UCSD-AML1 (cell line): ENCODE measurements at regions not wholly inside any gene's neighbourhood (a gene's known extent, or its start where the extent isn't known, plus 50 kb on each side); places are given as distances from the start of the nearest gene placed in this dataset.

Experiments used
- DNase-seq: peaks from one replicate; lab custom pipeline; 2025; ENCODE audit not compliant: unreplicated experiment; lab: John Stamatoyannopoulos, UW

DNA sequence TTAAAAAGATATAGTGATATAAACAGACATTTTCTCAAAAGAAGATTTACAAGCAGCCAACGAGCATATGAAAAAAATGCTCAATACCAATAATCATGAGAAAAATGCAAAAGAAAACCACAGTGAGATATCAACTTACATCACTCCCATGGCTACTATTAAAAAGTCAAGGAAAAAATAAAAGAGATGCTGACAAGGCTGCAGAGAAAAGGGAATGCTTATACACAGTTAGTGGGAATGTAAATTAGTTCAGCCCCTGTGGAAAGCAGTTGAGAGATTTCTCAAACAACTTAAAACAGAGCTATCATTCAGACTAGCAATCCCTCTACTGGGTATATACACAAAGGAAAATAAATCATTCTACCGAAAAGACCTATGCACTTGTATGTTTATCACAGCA lies 97.1 kb upstream of the CARD18 start:
- DNase-seq: no peak

DNA sequence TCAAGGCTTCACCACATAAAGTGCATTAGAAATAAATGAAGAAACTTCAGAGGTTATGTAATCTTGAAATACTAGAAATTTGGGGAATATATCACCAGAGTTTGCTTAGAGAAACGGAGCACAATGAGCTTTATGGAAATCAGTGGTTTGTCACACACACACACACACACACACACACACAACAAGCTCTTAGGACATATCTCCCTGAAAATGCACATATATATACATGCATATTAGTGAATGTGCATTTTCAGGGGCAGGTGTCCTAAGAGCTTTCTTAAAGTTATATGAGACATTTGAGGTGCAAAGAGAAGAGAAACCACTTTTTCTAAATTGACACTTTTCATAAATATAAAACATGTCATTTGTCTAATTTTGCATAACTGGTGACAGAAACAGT lies 93.7 kb upstream of the CARD18 start:
- DNase-seq: no peak

DNA sequence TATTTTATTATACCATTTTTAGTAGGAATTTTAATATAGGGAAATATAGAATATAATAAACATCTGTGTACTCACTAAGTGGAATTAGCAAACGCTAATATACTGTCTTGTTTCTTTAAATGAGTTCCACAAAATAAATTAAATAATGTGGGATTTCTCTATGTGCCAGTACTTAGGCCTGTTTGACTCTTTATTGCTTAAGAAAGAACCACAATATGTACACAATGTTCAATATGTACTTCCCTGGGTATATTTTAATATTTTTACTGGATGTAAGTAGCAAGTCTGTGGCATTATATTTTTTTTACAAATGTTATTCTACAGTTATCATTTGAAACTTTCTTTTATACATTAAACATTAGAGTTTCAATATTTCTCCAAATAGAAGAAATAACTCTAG lies 92.5 kb upstream of the CARD18 start:
- DNase-seq: no peak

DNA sequence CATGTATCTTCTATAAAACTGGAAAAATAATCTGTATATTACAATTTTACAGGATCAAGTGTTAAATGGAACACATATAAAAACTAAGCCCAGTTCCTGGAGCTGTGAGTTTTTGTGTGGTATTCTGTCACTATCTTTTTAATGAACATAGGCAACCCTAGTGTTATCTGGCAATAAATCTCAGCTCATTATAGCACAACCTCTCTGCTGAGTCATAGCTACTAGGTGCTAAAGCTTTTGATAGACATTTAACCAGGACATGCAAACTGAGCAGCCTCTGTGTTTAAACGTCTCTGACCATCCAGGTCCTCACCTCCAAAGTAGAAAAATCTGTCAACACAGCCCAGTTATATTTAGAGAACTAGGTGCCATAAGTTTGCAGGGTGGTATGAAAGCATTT lies 91.0 kb upstream of the CARD18 start:
- no peak for DNase-seq

DNA sequence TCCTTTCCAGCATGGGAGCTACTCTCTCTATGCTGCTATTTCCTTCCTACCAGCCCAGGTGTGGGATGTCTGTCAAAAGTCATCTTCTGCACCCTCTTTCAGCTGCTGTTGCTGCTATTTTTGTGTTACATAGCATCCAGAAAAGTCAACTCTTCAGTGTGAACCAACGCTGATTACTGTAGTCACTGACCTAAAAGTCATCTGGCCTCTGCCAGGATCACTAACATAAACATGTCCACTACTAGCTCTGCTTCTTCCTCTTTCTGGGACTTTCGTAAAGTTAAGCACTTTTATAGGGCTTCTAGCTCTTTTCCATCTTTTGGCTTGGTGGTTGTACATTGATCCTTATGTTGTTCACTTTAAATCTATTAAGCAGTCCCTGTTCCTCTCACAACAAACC lies 90.2 kb upstream of the CARD18 start:
- DNase-seq: no peak

DNA sequence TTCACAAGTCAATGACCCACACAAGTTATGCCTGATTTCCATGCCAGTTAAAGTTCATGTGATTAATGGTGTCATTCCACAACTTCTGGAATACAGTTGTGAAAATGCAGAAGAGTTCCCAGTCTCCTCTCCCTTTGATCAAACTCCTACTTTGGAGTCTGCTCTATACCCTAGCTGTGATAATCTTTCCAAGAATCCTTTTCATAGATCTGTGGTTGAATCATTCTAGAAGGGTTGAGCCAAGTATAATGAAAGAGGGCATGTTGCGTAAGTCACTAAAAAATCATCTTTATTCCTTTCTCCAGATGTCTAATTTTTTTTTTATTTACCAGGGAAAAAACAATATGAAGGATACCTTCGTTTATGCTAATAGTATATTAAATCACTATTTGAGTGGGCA lies 89.7 kb upstream of the CARD18 start:
- no peak for DNase-seq

DNA sequence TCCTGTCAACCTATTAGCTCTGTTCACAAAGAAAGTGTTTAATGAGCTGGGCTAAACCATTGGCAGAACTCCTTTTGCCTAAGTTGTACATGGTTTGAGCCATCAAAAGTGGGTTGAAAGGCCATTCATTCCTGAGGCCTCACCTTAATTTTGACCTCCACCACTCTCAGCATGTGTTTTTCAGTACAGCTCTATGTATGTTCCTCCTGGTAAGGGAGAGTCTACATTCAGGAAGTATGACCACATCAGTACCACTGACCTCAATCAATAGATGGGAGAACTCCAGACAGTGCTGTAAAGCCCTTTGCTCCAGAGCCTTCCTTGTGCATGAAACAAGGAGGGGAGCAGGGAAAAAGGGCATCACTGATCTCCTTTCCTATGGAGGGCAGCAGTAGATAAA lies 87.8 kb upstream of the CARD18 start:
- DNase-seq: no peak

DNA sequence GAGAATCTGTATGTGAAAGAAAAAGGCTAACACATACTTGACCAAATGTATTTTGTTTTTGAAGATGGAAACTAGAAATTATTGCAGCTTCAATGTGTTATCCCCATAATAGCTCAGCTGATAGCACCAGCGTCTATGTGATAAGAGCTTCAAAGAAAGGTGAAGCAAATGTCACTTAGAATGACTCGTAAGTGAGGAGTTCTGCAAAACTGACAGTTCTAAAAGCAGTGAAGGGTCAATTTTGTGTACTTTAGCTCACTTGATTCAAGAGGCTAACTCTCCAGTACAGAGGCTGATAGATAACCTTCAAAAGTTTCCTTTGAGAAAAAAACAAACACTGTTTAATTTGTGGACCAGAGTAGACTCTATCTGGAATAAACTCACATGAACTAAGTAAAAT lies 87.2 kb upstream of the CARD18 start:
- DNase-seq: no peak

DNA sequence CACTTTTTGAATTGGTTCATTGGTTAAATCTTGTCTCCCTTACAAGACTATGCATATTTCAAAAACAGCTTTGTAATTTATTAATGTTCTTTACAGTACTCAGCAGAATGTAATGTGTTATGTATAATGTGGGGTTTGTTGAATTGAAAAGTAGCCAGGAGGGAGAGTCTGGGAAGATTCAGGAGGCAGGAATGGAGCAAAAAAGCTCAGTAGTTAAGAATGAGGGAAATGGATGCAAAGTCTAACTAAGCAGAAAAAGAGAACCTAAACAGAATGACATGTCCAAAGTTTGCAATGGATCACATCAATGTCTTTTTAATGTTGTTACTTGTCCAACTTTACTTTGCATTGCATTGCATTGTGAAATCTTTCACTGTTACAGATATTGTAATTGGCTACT lies 86.5 kb upstream of the CARD18 start:
- no peak for DNase-seq

DNA sequence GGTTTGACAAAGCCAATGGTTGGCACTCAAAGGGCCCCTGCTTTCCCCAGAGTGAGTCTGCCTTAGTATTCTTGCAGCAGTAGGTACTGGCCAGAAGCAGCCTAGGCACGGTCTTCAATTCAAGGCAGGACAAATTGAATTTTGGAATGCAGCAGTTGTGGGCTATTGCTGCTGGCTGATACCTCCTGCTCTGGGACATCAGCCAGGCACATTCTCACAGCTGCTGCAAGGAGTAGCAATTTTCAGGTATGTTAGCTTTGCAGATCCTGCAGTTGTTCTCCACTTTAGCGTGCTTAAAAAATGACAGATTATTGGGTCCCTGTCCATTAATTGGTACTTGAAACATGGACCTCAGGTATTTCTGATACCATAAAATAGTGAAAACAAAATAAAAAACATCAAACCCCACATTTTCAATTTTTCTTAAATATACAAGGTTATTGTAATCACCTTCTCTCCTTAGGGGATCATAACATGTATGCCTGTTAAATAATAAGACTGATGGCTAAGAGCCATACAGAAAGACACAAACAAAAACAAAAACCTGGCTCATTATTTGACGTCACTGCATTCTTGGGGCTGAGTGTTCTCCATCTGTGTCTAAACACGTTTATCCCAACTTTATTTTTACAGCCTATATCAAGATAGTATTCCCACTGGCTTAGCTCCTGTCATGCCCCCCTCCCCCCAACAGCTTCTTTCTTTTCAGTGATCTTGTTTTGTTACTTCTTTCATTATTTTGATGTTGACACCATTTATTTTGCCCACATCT lies 85.1 kb upstream of the CARD18 start:
- no peak for DNase-seq

DNA sequence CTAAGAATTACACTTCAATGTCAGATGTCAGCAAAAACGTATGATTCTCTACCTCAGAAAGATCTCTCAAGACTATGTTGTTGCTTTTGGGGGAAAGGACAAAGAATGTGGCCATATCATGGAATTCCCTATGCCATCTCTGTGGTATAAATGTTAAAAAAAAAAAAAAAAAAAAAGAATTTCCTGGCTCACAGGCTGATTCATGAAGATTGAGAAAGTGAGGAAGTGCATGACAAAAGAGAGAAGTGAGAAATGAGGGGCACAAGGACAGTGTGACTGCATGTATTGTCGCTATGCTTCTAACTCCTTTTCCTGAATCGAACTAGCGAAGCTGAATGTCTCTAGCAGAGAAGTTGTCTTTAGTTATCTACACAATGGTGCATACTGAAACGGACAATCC lies 80.6 kb upstream of the CARD18 start:
- DNase-seq: no peak

DNA sequence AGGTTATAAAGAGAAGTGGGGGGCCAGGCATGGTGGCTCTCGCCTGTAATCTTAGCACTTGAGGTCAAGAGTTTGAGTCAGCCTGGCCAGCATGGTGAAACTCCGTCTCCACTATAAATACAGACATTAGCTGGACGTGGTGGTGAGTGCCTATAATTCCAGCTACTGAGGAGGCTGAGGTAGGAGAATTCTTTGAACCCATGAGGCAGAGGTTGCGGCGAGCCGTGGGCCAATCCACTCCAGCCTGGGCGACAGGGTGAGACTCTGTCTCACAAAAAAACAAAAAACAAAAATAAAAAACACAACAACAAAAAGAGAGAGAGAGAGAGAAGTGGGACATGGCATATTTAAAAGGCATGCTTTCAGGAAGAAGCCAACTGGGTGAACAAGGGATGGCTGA lies 80.1 kb upstream of the CARD18 start:
- no peak for DNase-seq

DNA sequence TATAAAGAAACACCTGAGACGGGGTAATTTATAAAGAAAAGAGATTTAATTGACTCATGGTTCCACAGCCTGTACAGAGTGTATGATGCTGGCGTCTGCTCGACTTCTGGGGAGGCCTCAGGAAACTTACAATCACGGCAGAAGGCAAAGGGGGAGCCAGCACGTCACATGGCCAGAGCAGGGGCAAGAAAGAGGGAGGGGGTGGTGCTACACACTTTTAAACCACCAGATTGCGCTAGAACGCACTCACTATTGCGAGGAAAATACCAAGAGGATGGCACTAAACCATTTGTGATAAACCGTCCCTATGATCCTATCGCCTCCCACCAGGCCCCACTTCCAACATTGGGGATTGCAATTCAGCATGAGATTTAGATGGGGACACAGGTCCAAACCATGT lies 79.7 kb upstream of the CARD18 start:
- no peak for DNase-seq

DNA sequence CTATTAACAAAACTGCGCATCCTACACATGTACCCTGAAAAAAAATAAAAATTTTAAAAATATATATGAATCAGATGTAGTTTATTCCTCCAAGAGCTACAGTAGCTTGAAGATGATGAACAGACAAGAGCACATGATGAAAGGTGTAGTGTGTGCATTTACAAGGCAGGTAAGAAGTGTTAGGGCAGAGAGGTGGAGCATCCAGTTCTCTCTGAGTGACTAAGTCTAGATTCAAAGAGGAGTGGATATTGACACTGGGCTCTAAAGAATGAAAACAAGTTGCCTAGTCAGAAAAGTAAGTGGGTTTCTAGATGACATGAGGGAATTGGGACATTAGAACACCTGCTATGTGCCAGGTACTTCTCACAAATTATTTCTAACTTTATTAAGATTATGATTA lies 76.0 kb upstream of the CARD18 start:
- no peak for DNase-seq

DNA sequence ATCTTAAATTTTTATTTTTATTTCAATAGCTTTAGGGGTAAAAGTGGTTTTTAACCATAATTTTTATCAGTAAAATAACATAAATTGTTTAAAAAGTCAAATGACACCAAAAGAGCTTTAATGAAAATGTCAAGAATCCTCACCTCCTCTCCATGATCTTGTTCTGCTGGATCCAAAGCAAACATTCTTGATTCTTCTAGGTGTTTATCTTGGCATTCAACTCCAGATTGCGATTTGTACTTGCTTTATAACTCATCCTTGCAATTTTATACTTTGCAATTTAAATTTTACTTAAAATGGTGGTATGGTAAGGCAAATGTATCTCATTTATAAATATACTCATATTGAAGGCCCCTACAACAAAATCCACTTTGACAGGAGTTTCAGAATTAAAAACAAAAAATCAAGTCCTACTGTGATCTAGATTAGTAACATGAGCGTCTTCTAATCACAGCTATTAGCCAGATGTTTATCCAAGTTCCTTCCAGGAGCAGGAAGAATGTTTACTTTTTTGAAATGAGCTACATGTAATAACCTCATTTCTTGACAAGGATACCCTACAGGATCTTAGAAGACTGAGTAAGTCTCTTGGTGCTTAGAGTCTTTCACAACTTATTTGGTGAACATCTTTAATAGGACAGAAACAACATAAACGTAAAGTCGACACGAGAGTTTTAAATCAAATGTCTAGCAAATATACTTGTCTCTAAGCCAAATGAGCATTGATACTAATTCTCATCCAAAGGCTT lies 72.4 kb upstream of the CARD18 start:
- no peak for DNase-seq

DNA sequence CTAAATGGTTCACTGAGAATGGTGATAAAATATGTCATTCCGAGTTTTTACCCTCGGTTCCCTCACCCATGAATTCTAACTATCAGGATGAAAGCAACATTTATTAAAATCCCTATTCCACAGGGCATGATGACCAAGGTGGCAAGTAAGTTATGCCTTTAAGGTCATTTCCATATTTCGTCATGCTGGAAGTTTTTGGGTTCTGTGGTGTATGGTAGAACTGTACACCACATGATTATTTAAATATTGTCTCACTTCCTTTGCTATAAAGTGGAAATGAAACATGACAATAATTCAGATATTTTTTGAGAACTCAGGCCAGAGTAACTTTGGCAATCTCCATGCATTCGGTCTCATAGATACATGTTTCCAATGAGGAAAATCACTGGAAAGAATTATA lies 68.5 kb upstream of the CARD18 start:
- DNase-seq: no peak

DNA sequence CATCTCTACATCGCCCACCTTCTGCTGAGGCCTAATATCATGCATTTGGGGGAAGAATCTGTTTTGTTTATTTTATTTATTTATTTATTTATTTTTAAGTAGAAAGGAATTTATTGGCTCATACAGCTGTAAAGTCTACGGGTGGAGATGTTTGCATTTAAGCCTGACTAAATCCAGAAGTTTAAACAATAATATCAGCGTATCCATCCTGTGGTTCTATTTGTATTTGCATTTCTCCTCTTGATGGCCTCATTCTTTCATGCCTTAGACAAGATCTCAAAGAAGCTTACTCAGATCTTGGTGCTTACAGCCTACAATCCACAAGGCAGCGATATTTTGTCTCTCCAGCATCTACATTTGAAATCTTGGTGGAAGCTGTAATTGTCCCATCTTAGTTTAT lies 67.1 kb upstream of the CARD18 start:
- no peak for DNase-seq

DNA sequence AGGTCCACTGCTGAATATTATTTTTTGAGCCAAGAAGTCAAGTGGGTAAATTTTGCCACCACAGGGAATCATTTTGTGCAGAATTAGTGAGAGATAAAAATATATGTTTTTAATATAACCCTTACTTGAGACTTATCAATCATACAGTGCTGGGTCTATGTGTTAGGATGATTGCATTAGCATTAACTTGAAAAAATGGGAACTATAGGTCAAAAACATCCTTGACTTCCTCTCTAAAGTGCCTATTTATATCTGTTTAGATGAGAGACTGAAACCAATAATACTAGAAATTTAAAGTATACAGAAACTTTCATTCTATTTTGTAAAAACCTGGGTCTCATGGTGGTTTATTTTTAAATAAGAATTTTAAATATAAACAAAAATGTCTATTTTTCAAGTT lies 65.1 kb upstream of the CARD18 start:
- no peak for DNase-seq

DNA sequence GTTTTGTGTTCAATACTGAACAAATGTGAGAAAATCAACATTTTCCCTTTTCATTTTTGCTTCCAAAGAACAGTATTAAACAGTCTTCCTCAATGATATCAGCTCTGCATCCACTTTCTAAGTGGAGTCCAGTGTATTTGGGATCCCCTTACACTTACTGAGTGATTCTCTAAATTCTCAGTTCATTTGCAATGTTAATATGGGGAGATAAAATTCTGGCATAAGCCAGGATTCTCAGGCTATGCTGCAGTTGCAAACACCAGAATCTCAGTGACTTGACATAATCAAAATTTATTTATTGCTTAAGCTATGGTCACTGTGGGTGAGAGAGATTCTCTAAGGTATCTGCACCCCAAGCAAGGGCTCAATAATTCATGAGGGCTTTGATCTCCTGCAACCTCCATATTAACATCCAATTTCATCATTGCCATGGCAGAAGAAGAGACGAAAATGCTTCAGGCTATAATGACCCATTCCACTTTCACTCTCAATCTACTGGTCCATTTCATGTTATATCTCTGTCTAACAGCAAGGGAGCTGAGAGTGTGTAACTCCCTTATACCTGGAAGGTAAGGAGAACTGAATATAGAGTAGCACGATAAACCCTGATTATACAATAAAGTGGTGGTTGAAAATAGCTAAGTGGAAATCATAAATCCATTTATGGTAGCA lies 64.1 kb upstream of the CARD18 start:
- DNase-seq: no peak

DNA sequence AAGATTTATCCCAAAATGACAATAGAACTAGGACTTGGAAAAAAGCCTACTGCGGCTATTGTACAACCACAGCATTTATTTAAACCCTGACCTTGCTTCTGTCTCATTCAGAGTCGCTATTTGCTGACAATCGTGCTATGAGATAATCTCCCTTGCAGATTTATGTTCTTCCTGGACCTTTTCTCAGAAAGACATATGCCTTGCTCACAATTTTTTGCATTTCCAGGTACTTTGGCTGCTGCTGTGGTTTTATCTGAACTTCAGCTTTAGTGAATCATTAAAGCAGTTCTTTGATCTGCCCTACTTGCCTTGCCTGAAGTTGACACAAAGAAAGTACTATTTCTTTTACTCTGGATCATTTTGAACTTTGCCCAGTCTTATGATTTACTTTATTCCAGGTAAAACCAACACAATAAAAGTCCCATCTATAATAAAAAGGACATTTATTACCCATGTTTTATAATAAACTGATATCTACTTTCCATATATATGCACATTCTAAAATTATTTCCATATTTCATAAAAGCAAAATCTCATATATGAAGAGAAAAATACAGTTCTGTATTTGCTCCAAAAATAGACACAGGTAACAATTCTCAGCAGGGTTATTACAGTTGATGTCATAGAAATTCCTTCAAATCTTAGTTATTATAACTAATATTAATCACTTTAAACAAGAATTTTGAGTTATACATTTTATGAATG lies 63.4 kb upstream of the CARD18 start:
- no peak for DNase-seq

DNA sequence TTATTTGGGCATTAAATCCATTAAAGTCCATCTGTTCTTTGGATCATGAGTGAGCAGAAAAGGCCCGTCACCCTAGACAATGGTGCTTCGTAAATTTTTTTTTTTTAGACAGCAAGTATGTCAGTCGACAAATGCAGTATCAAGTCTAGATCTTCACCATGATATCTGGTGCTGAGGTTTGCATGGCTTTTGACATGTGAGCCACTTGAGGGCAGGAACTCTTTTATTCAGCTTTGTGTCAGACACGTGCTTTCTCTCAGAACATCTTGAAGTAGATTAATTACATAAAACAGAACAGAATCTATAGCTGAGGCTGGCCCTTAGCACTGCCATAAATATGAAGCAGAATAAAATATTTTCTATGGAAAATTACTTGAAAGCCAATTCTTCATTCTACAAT lies 62.9 kb upstream of the CARD18 start:
- no peak for DNase-seq

DNA sequence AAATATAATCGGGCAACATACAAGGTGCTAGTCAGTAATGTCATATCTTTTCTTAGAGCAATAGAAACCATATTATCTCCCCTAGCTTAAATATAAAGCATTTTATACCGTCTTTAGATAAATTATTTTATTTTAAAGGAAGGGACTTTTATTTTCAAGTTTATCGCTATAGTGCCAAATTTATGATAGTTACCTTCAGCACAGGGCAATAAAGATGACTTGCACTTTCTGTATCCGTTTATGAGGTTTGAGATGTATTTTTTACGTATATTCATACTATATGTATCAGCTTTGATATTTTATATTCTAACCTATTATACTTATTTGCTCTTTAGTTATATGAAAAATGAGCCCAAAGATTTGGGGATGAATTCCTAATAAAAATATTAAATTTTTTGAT lies 61.6 kb upstream of the CARD18 start:
- no peak for DNase-seq
